Activated CD4-positive, alpha-beta T cell treated with anti-CD3 and anti-CD28 coated beads for 36 hours (primary cell): ENCODE measurements at regions not wholly inside any gene's neighbourhood (a gene's known extent, or its start where the extent isn't known, plus 50 kb on each side); places are given as distances from the start of the nearest gene placed in this dataset.
A peak's percentile ranks its signal among the peaks of the same experiment; 100 is the strongest.

Experiments used
- ATAC-seq: fragments of 200-7000 bp; cut with Tn5 transposase; one replicate; pipeline ENCODE4 v1.10.0; 2021; ENCODE audit warnings: mild to moderate bottlenecking, moderate library complexity
- CTCF ChIA-PET: fragments of 350-600 bp; sonication (Branson Sonifier 250); formaldehyde crosslinking; loops from one replicate; lab custom pipeline; 2021; ENCODE audit warnings: antibody characterized with exemption; lab: Charles Lee
- POLR2A ChIA-PET: fragments of 350-600 bp; sonication (Branson Sonifier 250); formaldehyde crosslinking; loops from one replicate; lab custom pipeline; 2021; ENCODE audit warnings: antibody characterized with exemption, inconsistent platforms; lab: Charles Lee
- DNase-seq: peaks from one replicate; pipeline ENCODE4 v3.0.0-alpha.2; 2020
- H3K27ac Mint-ChIP-seq: one replicate; pipeline ENCODE4 v1.8.0; 2021; ENCODE audit warnings: mixed read lengths
- H3K27me3 Mint-ChIP-seq: one replicate; pipeline ENCODE4 v1.8.0; 2021; ENCODE audit warnings: mixed read lengths
- H3K36me3 Mint-ChIP-seq: one replicate; pipeline ENCODE4 v1.8.0; 2021; ENCODE audit warnings: low read depth, mixed read lengths
- H3K4me1 Mint-ChIP-seq: one replicate; pipeline ENCODE4 v1.8.0; 2021; ENCODE audit warnings: mixed read lengths
- H3K4me3 Mint-ChIP-seq: one replicate; pipeline ENCODE4 v1.8.0; 2021; ENCODE audit warnings: mild to moderate bottlenecking, moderate library complexity, mixed read lengths
- H3K9me3 Mint-ChIP-seq: one replicate; pipeline ENCODE4 v1.8.0; 2021; ENCODE audit warnings: low read depth, mixed read lengths
- intact Hi-C, 2 experiments: fragments of 100-400 bp; cut with DNase I in 1 of 2; cut with micrococcal nuclease in 1 of 2; formaldehyde crosslinking; loops; one replicate each; pipeline versions ENCODE4 v1.14.2 to v1.15.1; 2022 to 2024; cut with DNase I, micrococcal nuclease

DNA sequence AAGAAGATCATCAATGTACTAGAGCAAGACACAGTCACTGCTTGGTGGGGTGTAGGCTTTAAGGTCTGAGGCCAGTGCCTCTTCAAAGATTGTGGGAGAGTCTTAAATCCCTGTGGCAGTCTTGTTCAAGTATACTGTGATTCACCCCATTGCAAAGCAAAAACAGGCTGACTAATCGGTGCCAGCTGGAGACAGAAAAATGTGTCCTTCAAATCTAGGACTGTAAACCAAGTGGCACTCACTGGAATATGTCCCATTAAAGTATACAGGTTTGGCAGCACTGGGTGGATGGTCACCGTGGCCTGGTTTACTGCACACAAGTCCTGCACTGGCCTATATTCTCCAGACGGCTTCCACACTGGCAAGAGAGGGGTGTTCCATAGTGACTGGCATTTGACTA is 1315.3 kb downstream of the TMEM121 start:
- no peaks in the 10 kb centered on the region for H3K9me3 Mint-ChIP-seq
- CTCF ChIA-PET, result interaction anchor here (0.6 to 8.3 kb wide), 6 partner anchors 10 to 51 kb away, joined by 3 to 115 read pairs (median 16); no protein-coding TSS in a partner anchor

DNA sequence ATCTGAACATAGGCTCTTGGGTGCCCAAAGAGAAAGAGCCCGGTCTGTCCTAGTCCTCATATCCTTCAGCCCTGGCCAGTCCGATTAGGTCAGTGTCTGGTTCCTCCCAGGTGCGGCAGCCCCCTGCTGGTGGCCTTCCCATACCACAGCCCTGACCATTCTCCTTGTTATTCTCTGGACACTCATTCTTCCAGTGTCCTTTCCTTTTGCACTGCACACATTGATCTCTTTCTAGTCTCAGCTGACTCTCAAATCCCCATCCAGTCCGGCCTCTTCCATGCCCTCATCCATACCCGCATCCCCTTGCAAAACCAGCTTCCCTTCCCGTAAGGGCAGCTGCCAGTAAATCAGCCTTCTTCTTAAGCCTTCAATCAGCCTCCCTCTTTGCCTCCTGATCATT is 1316.3 kb downstream of the TMEM121 start:
- no peak overlapping the region for H3K4me3 Mint-ChIP-seq
- no peaks in the 10 kb centered on the region for H3K27me3 Mint-ChIP-seq
- POLR2A ChIA-PET, result interaction anchor here (0.6 kb wide), 1 partner anchor 63 kb away, joined by 3 read pairs; no protein-coding TSS in a partner anchor
- intact Hi-C loops, result no loop called here
- H3K4me1 Mint-ChIP-seq, result peaks cover 34% of the 10 kb centered on the region
- no peaks in the 10 kb centered on the region for H3K36me3 Mint-ChIP-seq
- DNase-seq (peak; percentile 12), ATAC-seq (no peak)
- CTCF ChIA-PET, result interaction anchor here (1.4 to 8.3 kb wide), 3 partner anchors 11 to 31 kb away, joined by 5 to 115 read pairs (median 18); no protein-coding TSS in a partner anchor
- H3K9me3 Mint-ChIP-seq, result no peaks in the 10 kb centered on the region
- no peak overlapping the region for H3K27ac Mint-ChIP-seq

More for the DNA sequence above, 1315.3 kb downstream of the TMEM121 start:
- Mint-ChIP-seq H3K36me3 (no peaks in the 10 kb centered on the region), H3K27me3 (no peaks in the 10 kb centered on the region), H3K4me1 (peaks cover 28% of the 10 kb centered on the region), H3K27ac (no peak overlapping the region), H3K4me3 (no peak overlapping the region)
- POLR2A ChIA-PET, result no interaction called here
- DNase-seq, result peak; percentile 11
- no peak for ATAC-seq
- intact Hi-C loops, result no loop called here

DNA sequence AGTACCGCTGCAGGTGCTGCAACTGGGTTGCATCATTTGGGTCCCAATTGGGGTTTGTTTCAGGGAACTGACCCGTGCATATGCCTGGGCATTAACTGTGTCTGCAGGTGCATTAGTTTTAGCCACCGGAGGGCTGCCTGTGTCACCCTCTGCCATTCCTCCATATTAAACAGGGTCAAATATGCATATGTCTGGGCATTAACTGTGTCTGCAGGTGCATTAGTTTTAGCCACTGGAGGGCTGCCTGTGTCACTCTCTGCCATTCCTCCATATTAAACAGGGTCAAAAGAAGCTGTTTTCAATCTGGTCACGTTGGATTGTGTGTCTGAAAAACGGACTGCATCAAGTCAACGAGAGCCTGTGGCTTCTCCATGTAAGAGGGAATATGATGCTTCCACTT is 1317.0 kb downstream of the TMEM121 start:
- peak overlapping the region; percentile 81 for H3K4me3 Mint-ChIP-seq
- ChIA-PET CTCF (interaction anchor here (0.6 to 8.3 kb wide), 8 partner anchors 8 to 180 kb away, joined by 3 to 115 read pairs (median 4); no protein-coding TSS in a partner anchor), POLR2A (interaction anchor here (1.4 kb wide), 1 partner anchor 13 kb away, joined by 4 read pairs; no protein-coding TSS in a partner anchor)
- ATAC-seq, result no peak
- intact Hi-C loops, result no loop called here
- H3K9me3 Mint-ChIP-seq, result no peaks in the 10 kb centered on the region
- no peak for DNase-seq
- H3K4me1 Mint-ChIP-seq, result peaks cover 37% of the 10 kb centered on the region
- no peaks in the 10 kb centered on the region for H3K36me3 Mint-ChIP-seq
- no peak overlapping the region for H3K27ac Mint-ChIP-seq
- H3K27me3 Mint-ChIP-seq, result no peaks in the 10 kb centered on the region

DNA sequence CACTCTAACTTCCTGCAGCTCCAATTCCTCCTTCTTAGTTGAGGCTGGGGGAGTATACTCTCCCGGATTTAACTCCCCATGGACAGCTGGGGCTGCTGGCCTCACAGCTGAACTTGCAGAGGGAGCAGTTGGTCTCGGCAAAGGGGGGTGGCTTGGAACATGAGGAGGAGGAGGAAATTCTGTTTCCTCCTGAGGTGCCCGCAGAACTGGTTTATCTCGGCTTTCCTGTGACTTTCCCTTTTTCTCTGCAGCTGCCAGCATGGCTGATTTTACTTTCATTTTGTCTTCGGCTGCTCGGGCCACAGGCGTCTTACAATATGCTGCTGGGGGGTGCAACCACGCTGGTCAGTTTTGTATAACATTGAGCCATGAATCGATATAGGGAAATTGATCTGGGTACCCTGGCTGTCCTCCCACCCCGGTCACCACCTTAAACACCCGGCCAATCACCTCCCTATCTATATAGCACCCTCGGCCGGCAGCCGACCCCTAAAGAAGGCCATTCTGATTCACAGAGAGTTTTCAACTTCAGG is 1317.6 kb downstream of the TMEM121 start:
- POLR2A ChIA-PET, result interaction anchor here (1.4 kb wide), 1 partner anchor 13 kb away, joined by 4 read pairs; no protein-coding TSS in a partner anchor
- intact Hi-C loops, result loop anchor here (1.0 to 2.0 kb wide), 2 partner anchors 28 to 29 kb away; no protein-coding TSS in a partner anchor
- peak; percentile 49 for DNase-seq

DNA sequence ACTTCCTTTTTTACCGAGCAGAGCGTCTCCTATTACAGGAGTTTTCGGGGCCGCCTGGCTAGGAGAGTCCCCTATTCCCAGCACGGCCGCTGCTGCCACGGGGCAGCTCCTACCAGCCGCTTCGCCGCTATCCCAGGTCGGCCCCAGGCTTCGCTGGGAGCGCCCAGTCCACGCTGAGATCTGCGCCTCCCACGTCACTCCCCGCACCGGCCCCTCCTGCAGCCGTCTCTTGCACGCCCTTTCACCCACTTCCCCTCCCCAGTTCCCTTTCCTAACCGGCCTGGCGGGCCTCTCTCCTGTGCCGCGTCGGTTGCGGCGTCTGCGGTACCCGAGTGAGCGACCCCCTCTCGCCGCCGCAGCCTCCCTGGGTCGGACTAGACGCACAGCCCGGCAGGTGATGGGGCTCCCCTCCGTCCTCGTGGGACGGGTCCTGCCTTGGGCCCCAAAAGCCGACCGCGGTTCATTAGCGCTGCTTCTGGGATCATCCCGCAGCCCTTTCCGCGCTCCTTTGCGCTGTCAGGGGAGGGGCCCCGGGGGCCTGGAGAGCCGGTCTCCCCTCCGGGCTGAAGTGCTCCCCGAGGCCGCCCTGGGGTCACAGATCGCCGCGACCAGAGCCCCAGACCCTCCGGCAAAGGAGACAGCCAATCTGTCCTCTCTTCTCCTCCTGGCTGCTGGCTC is 1318.4 kb downstream of the TMEM121 start:
- Mint-ChIP-seq H3K27ac (peak overlapping the region; percentile 85), H3K4me1 (peaks cover 37% of the 10 kb centered on the region)

More for the DNA sequence above, 1317.6 kb downstream of the TMEM121 start:
- H3K4me1 Mint-ChIP-seq, result peaks cover 37% of the 10 kb centered on the region
- no peaks in the 10 kb centered on the region for H3K27me3 Mint-ChIP-seq
- peak; percentile 7 for ATAC-seq
- H3K9me3 Mint-ChIP-seq, result no peaks in the 10 kb centered on the region
- CTCF ChIA-PET, result interaction anchor here (0.6 to 8.3 kb wide), 9 partner anchors 9 to 181 kb away, joined by 3 to 115 read pairs (median 4); no protein-coding TSS in a partner anchor
- H3K4me3 Mint-ChIP-seq, result peak overlapping the region; percentile 81
- H3K27ac Mint-ChIP-seq, result peak overlapping the region; percentile 85
- H3K36me3 Mint-ChIP-seq, result no peaks in the 10 kb centered on the region

DNA sequence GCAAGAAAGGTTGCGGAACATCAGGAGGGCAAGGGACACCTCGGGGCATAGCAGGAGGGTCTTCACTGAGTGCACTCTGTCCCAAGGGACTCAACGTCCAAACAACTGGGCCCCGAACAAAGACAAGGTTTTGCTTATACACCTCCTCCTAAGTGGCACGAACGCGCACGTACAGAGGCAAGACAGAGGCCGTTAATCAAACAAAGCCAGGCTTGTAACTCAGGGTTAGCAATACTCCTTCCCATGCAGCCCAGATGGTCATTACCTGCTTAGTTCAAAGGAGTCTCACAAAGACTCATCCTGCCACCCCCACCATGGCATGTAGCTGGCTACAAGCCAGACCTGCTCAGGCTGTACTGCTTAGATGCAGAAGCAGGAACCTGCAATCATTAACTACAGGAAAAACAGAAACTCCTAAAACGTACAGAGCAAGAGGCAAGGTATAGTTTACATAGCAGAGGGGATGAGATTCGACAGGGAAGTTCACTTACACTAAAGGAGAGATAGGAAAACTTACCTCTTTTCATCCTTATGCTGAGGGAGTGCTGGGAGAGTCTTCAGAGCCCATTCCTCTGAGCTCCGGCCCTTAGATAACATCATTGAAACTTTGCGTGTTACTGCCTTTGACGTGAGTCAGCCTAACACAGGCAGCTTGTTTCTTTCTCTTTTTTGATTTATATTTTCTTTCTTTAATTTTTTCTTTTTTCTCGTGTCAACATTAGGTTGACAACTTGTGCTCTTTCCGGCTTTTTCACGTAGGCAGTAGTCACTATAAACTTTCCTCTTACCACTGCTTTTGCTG is 1319.1 kb downstream of the TMEM121 start:
- ChIA-PET CTCF (interaction anchor here (0.8 to 8.3 kb wide), 6 partner anchors 9 to 28 kb away, joined by 3 to 115 read pairs (median 4); no protein-coding TSS in a partner anchor), POLR2A (interaction anchor here (0.6 kb wide), 1 partner anchor 14 kb away, joined by 4 read pairs; no protein-coding TSS in a partner anchor)
- no peaks in the 10 kb centered on the region for H3K9me3 Mint-ChIP-seq
- DNase-seq (peak; percentile 80), ATAC-seq (peak; percentile 64)
- no peaks in the 10 kb centered on the region for H3K36me3 Mint-ChIP-seq
- H3K27me3 Mint-ChIP-seq, result no peaks in the 10 kb centered on the region
- H3K27ac Mint-ChIP-seq, result peak overlapping the region; percentile 28
- intact Hi-C loops, result loop anchor here (1.0 to 2.0 kb wide), 2 partner anchors 15 to 27 kb away; no protein-coding TSS in a partner anchor
- H3K4me3 Mint-ChIP-seq, result peak overlapping the region; percentile 81
- H3K4me1 Mint-ChIP-seq, result peaks cover 34% of the 10 kb centered on the region

More for the DNA sequence above, 1318.4 kb downstream of the TMEM121 start:
- H3K9me3 Mint-ChIP-seq, result no peaks in the 10 kb centered on the region
- peak; percentile 74 for DNase-seq
- intact Hi-C loops, result loop anchor here (1.0 to 2.0 kb wide), 3 partner anchors 14 to 28 kb away; no protein-coding TSS in a partner anchor
- no peaks in the 10 kb centered on the region for H3K27me3 Mint-ChIP-seq
- H3K4me3 Mint-ChIP-seq, result peak overlapping the region; percentile 81
- ATAC-seq, result peak; percentile 68
- no peaks in the 10 kb centered on the region for H3K36me3 Mint-ChIP-seq
- ChIA-PET POLR2A (interaction anchor here (1.4 kb wide), 1 partner anchor 14 kb away, joined by 4 read pairs; no protein-coding TSS in a partner anchor), CTCF (interaction anchor here (1.0 to 8.3 kb wide), 5 partner anchors 13 to 29 kb away, joined by 4 to 115 read pairs (median 18); no protein-coding TSS in a partner anchor)

DNA sequence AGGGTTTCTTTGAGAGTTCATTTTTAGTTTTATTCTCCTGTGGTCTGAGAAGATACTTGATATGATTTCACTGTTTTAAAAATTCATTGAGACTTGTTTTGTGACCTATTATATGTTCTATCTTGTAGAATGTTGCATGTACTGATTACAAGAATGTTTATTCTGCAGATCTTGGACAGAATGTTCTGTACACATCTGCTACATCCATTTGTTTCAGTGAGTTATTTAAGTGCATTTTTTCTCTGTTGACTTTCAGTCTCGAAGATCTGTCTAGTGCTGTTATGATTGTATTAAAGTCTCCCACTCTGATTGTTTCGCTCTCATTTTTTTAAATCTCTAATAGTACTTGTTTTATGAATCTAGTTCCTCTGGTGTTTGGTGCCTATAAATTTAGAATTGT is 1319.8 kb downstream of the TMEM121 start:
- Mint-ChIP-seq H3K27me3 (no peaks in the 10 kb centered on the region), H3K4me1 (peaks cover 34% of the 10 kb centered on the region), H3K27ac (no peak overlapping the region), H3K36me3 (no peaks in the 10 kb centered on the region), H3K9me3 (no peaks in the 10 kb centered on the region), H3K4me3 (peak overlapping the region; percentile 15)
- ATAC-seq (no peak), DNase-seq (no peak)
- POLR2A ChIA-PET, result interaction anchor here (0.6 kb wide), 1 partner anchor 13 kb away, joined by 4 read pairs; no protein-coding TSS in a partner anchor
- CTCF ChIA-PET, result interaction anchor here (0.8 to 8.3 kb wide), 5 partner anchors 9 to 27 kb away, joined by 3 to 115 read pairs (median 4); no protein-coding TSS in a partner anchor
- intact Hi-C loops, result no loop called here

DNA sequence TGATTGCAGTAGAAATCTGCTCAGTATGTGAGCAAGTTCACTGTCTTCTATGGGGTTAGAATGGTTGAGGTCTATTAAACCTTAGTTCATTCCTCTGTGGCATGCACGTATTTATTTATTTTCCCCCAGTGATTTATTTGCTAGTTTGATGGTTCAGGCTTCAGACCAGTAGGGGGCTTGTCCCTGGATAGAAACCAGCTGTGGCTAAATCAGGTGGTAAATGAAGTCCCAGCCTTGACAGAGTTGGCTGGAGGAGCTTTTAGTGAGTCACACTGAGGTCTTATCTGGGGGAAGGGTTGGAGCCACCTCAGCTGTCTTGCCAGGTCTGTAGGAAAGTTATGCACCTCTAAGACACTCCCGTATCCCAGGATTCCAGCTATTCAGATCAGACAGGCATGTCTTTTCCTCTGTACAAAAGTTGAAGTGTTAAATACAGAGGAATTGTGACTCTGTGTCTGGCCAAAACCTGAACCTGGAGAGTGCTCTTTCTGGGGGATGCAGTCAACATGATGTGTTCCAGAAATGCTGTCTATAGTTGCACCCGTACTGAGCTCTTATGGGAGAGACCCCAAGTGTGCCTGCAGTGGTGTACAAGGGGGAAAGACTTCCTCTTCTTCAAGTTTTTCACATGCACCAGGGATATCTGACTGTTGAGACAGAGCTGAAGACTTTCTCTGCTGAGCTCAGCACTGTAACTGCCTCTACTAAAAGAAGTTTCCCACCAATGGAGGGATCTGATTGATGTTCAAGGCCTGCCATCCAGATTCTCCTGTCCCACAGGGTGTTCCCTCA is 1322.1 kb downstream of the TMEM121 start:
- Mint-ChIP-seq H3K27ac (no peak overlapping the region), H3K9me3 (no peaks in the 10 kb centered on the region), H3K4me1 (peaks cover 26% of the 10 kb centered on the region), H3K36me3 (no peaks in the 10 kb centered on the region), H3K27me3 (no peaks in the 10 kb centered on the region), H3K4me3 (no peak overlapping the region)
- ATAC-seq, result no peak
- CTCF ChIA-PET, result interaction anchor here (1.0 to 8.3 kb wide), 3 partner anchors 17 to 25 kb away, joined by 3 to 115 read pairs (median 30); no protein-coding TSS in a partner anchor
- intact Hi-C loops, result no loop called here
- DNase-seq, result peak; percentile 27
- POLR2A ChIA-PET, result no interaction called here

DNA sequence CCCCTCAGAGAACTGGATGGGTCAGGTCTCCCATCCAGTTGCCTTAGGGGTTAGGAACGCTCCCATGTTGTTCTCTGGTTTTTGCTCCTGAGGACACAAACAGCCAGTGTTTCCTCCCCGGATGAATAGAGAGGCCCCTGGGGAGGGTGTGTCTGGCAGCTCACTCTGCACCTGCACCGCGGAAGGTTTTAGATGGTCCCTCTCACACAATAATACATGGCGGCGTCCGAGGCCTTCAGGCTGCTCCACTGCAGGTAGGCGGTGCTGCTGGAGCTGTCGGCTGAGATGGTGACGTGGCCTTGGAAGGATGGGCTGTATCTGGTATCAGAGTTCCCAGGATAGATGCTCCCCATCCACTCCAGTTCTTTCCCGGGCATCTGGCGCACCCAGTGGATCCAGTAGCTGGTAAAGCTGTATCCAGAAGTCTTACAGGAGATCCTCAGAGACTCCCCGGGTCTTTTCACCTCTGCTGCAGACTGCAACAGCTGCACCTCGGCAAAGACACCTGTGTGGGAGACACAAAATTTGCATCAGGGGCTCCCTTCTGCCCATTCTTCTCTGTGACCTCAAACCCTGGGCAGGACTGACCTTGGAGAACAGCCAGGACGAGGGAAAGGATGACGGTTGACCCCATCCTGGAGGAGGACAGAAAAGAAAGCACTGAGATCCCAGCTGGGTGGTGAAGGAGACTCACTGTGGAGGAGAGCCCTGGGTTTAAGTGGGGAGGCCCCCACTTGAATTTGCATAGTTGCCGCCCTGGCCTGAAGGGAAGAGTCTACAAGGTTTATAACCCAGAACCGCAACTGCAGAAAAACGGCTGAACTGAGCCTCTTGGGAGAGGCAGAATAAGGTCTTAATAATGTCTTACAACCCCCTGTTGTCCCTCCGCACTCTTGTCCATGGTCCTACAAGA is 1324.8 kb downstream of the TMEM121 start:
- Mint-ChIP-seq H3K4me3 (no peak overlapping the region), H3K27me3 (peaks cover 2% of the 10 kb centered on the region), H3K4me1 (peaks cover 14% of the 10 kb centered on the region), H3K9me3 (no peaks in the 10 kb centered on the region), H3K27ac (no peak overlapping the region), H3K36me3 (no peaks in the 10 kb centered on the region)
- ChIA-PET CTCF (interaction anchor here (0.9 kb wide), 1 partner anchor 12 kb away, joined by 4 read pairs; no protein-coding TSS in a partner anchor), POLR2A (no interaction called here)
- no peak for DNase-seq
- ATAC-seq, result no peak
- intact Hi-C loops, result no loop called here
